NB4 (cell line): ENCODE measurements at regions not wholly inside any gene's neighbourhood (a gene's known extent, or its start where the extent isn't known, plus 50 kb on each side); places are given as distances from the start of the nearest gene placed in this dataset.
"Not testable (repeated sequence)": the region's sequence is repeated elsewhere in the genome, so short reads cannot be mapped to it uniquely, and the experiment has no call there.

Source experiments
- DNase-seq: peaks from one replicate; pipeline ENCODE4 v3.0.0; 2010; ENCODE audit warnings: low read depth
- H3K4me3 ChIP-seq: one replicate; pipeline ENCODE4 v1.5.1; 2011; ENCODE audit warnings: mild to moderate bottlenecking, low read depth, low read length, moderate library complexity
- CTCF ChIP-seq: IDR thresholded peaks from one replicate; pipeline ENCODE4 v1.5.1; 2012; ENCODE audit warnings: low read depth, low read length
- MAX ChIP-seq: IDR thresholded peaks from 2 replicates; pipeline ENCODE4 v1.6.1; 2011; ENCODE audit warnings: low read depth, low read length
- MYC ChIP-seq: IDR thresholded peaks from 2 replicates; pipeline ENCODE4 v1.6.1; 2011; ENCODE audit warnings: low read depth, low read length
- POLR2A ChIP-seq: IDR thresholded peaks from 2 replicates; pipeline ENCODE4 v1.6.1; 2011; ENCODE audit warnings: mild to moderate bottlenecking; ENCODE audit not compliant: insufficient read length; ENCODE audit errors: extremely low read depth

GRCh38 chr9:13915591-13916301 lies 398.2 kb downstream of the NFIB start:
- TF ChIP-seq POLR2A (no peak), MAX (no peak), MYC (no peak), CTCF (no peak)
- H3K4me3 ChIP-seq = no peak overlapping the region
- DNase-seq = no peak

- no peak overlapping the region for H3K4me3 ChIP-seq
- DNase-seq = no peak
- TF ChIP-seq MAX (no peak), MYC (no peak), POLR2A (no peak), CTCF (no peak)
Observed at GRCh38 chr9:13915131-13915530, 398.8 kb downstream of the NFIB start.

GRCh38 chr9:13911473-13911872 lies 402.5 kb downstream of the NFIB start:
- no peak for DNase-seq
- TF ChIP-seq MYC = no peak
- no peak for TF ChIP-seq MAX
- TF ChIP-seq CTCF = no peak
- TF ChIP-seq POLR2A = no peak
- H3K4me3 ChIP-seq = no peak overlapping the region

- not testable (repeated sequence) for H3K4me3 ChIP-seq, DNase-seq
Observed at GRCh38 chr9:13907842-13908241, 406.1 kb downstream of the NFIB start.

- H3K4me3 ChIP-seq = no peak overlapping the region
- no peak for TF ChIP-seq MYC
- no peak for TF ChIP-seq MAX
- no peak for TF ChIP-seq POLR2A
- no peak for TF ChIP-seq CTCF
- DNase-seq = no peak
Observed at GRCh38 chr9:13904746-13905145, 409.2 kb downstream of the NFIB start.

- no peak for DNase-seq
- TF ChIP-seq POLR2A = no peak
- no peak for TF ChIP-seq CTCF
- TF ChIP-seq MYC = no peak
- TF ChIP-seq MAX = no peak
- no peak overlapping the region for H3K4me3 ChIP-seq
Observed at GRCh38 chr9:13904311-13904710, 409.6 kb downstream of the NFIB start.
